Activated B cell treated with CpG ODN at 0.5 μM for 24 hours (primary cell): ENCODE measurements at regions not wholly inside any gene's neighbourhood (a gene's known extent, or its start where the extent isn't known, plus 50 kb on each side); places are given as distances from the start of the nearest gene placed in this dataset.

Experiments
- ATAC-seq: fragments of 200-7000 bp; cut with Tn5 transposase; one replicate; pipeline ENCODE4 v1.10.0; 2021; ENCODE audit warnings: low read depth, mild to moderate bottlenecking, moderate library complexity
- CTCF ChIA-PET: fragments of 350-600 bp; sonication (Branson Sonifier 250); formaldehyde crosslinking; loops from one replicate; lab custom pipeline; 2021; ENCODE audit warnings: antibody characterized with exemption; lab: Charles Lee
- POLR2A ChIA-PET: fragments of 350-600 bp; sonication (Branson Sonifier 250); formaldehyde crosslinking; loops from one replicate; lab custom pipeline; 2021; ENCODE audit warnings: antibody characterized with exemption; lab: Charles Lee
- DNase-seq: peaks from one replicate; pipeline ENCODE4 v3.0.0; 2022
- H3K27ac Mint-ChIP-seq: one replicate; pipeline ENCODE4 v1.8.0; 2020; ENCODE audit warnings: mixed read lengths
- H3K27me3 Mint-ChIP-seq: one replicate; pipeline ENCODE4 v1.8.0; 2021; ENCODE audit warnings: mixed read lengths
- H3K36me3 Mint-ChIP-seq: one replicate; pipeline ENCODE4 v1.8.0; 2021; ENCODE audit warnings: low read depth, mixed read lengths
- H3K4me1 Mint-ChIP-seq: one replicate; pipeline ENCODE4 v1.8.0; 2021; ENCODE audit warnings: mixed read lengths
- H3K4me3 Mint-ChIP-seq: one replicate; pipeline ENCODE4 v1.8.0; 2020; ENCODE audit warnings: mild to moderate bottlenecking, mixed read lengths
- H3K9me3 Mint-ChIP-seq: one replicate; pipeline ENCODE4 v1.8.0; 2020; ENCODE audit warnings: mixed read lengths
- intact Hi-C: fragments of 100-400 bp; cut with micrococcal nuclease; formaldehyde crosslinking; loops from one replicate; pipeline ENCODE4 v1.15.1; 2024
- TF ChIP-seq, protein P1 (sequence below): fragments of 200-600 bp; IDR thresholded peaks from one replicate; pipeline ENCODE4 v1.8.0; 2022; ENCODE audit warnings: antibody characterized with exemption, mild to moderate bottlenecking

DNA sequence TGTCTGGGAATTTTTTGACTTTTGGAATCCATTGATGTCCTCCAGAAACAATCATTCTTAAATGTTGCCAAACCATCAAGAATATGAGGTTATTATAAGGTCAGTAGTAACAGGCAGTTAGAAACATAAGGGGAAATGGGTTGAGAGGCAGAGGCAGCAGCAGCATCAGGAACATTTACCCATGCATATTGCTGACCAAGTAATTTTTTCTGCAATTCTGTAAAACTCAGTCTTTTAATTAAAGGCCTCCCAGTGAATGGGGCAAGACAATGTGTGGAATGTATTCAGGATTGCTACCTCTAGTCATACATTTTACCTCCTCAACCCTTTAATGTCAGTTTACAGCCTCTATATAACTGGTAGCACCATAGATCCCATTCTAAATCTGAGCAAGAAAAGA lies 66.5 kb upstream of the SKAP2 start:
- ATAC-seq (no peak), DNase-seq (no peak)
- TF ChIP-seq, protein P1, sequence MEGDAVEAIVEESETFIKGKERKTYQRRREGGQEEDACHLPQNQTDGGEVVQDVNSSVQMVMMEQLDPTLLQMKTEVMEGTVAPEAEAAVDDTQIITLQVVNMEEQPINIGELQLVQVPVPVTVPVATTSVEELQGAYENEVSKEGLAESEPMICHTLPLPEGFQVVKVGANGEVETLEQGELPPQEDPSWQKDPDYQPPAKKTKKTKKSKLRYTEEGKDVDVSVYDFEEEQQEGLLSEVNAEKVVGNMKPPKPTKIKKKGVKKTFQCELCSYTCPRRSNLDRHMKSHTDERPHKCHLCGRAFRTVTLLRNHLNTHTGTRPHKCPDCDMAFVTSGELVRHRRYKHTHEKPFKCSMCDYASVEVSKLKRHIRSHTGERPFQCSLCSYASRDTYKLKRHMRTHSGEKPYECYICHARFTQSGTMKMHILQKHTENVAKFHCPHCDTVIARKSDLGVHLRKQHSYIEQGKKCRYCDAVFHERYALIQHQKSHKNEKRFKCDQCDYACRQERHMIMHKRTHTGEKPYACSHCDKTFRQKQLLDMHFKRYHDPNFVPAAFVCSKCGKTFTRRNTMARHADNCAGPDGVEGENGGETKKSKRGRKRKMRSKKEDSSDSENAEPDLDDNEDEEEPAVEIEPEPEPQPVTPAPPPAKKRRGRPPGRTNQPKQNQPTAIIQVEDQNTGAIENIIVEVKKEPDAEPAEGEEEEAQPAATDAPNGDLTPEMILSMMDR, result no peak
- no peaks in the 10 kb centered on the region for H3K36me3 Mint-ChIP-seq
- CTCF ChIA-PET, result no interaction called here
- POLR2A ChIA-PET, result no interaction called here
- H3K4me3 Mint-ChIP-seq, result no peak overlapping the region
- intact Hi-C loops, result no loop called here
- no peaks in the 10 kb centered on the region for H3K4me1 Mint-ChIP-seq
- H3K27me3 Mint-ChIP-seq, result peaks cover 9% of the 10 kb centered on the region
- H3K27ac Mint-ChIP-seq, result no peak overlapping the region
- H3K9me3 Mint-ChIP-seq, result no peaks in the 10 kb centered on the region

DNA sequence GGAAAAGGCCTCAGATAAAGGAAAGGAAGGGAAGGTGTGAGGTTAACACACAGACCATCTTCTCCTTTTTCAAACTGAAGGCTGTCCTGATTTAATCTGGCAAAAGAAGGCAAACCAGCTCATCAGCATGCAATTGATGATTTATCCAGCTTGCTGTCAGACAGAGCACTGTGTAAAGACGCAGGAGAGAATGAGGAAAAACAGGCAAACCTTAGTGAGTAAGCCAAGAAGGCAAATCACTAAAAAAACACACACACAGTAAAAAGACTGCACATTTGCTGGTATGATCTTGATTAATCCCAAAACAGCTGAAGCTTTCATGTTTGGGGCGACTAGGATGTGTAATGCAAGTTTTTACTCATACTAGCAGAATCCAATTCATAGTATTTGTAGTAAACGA lies 65.8 kb upstream of the SKAP2 start:
- TF ChIP-seq, protein P1, result no peak
- Mint-ChIP-seq H3K9me3 (no peaks in the 10 kb centered on the region), H3K4me1 (no peaks in the 10 kb centered on the region), H3K36me3 (no peaks in the 10 kb centered on the region), H3K4me3 (no peak overlapping the region), H3K27me3 (peaks cover 9% of the 10 kb centered on the region), H3K27ac (no peak overlapping the region)
- intact Hi-C loops, result no loop called here
- ATAC-seq (no peak), DNase-seq (no peak)
- CTCF ChIA-PET, result no interaction called here
- POLR2A ChIA-PET, result no interaction called here

DNA sequence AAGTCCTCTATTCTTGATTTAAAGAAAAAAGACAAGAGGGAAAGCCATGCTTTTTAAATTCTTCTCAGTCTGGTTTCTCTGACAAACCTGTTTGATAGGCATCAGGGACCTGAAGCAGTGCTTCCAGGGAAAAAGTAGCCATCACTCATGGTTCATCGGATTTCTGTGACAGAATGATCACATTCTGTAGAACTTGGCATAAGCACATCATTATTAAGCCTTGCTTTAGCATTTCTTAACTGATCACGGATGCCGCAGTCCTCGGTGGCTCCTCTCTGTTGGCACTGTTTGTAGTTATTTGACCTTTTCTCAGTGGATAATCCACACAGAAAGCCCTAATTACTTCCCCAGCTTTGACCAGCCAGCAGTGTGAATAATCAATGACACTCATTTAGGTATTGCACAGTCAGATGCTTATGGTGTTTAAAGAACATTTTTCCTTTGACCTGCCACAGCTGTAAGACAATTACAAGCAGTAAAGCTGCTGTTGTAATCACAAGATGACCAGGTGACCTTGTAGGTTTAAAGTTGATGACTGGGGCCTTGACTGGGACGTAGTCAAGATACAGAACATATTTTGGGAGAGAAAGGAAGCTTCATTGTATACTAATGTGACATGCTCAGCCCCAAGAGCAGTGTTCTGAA lies 64.4 kb upstream of the SKAP2 start:
- POLR2A ChIA-PET, result no interaction called here
- TF ChIP-seq, protein P1, result no peak

DNA sequence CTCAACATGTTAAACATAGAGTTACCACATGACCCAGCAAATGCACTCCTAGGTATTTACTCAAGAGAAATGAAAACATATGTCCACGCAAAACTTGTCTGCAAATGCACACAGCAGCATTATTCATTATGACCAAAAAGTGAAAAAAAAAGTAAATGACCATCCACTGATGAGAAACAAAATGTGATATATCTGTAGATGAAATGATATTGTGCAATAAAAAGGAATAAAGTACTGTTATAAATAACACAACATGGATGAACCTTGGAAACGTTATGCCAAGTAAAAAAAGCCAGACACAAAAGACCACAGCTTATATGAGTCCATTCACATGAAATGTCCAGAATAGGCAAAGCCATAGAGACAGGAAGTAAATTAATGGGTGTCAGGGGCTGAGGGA lies 61.4 kb upstream of the SKAP2 start:
- H3K9me3 Mint-ChIP-seq, result no peaks in the 10 kb centered on the region
- no peak overlapping the region for H3K27ac Mint-ChIP-seq
- no peak overlapping the region for H3K4me3 Mint-ChIP-seq
- CTCF ChIA-PET, result interaction anchor here (0.7 kb wide), 1 partner anchor 105 kb away, joined by 3 read pairs; no protein-coding TSS in a partner anchor
- H3K27me3 Mint-ChIP-seq, result peaks cover 6% of the 10 kb centered on the region
- TF ChIP-seq, protein P1, result no peak
- no peak for DNase-seq
- intact Hi-C loops, result no loop called here
- H3K36me3 Mint-ChIP-seq, result no peaks in the 10 kb centered on the region
- no peak for ATAC-seq
- POLR2A ChIA-PET, result no interaction called here
- H3K4me1 Mint-ChIP-seq, result no peaks in the 10 kb centered on the region

More for the DNA sequence above, 64.4 kb upstream of the SKAP2 start:
- CTCF ChIA-PET, result no interaction called here
- H3K36me3 Mint-ChIP-seq, result no peaks in the 10 kb centered on the region
- H3K4me1 Mint-ChIP-seq, result no peaks in the 10 kb centered on the region
- H3K27me3 Mint-ChIP-seq, result peaks cover 9% of the 10 kb centered on the region
- ATAC-seq (no peak), DNase-seq (no peak)
- intact Hi-C loops, result no loop called here
- H3K9me3 Mint-ChIP-seq, result no peaks in the 10 kb centered on the region
- H3K4me3 Mint-ChIP-seq, result no peak overlapping the region
- H3K27ac Mint-ChIP-seq, result no peak overlapping the region

DNA sequence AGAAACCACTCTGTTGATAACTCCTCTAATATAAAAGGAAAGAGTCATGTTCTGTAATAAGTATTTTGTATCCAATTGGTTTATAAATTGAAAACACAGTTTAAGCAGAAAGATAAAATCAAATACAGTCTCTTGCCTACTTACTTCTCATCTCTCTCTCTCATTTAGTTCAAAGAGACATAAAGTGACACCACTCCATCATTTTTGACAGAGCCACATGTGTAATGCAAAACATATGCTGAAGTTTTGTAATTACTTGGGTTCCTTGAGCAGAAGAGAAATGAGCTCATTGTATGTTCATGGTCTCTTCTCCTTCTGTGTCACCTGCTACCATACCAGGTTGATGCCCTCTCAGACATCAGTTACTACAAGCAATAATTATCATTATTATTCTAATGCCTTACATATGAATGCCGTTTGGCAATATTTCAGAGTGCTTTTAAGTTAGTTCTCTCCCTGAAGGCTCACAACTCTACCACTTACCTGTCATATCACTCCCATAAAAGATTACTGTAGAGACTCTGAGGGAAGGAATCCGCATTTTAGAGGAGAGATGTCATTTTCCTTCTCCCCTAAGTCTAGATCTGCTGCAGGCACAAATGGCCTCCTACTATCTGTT lies 59.9 kb upstream of the SKAP2 start:
- TF ChIP-seq, protein P1, result no peak

More for the DNA sequence above, 59.9 kb upstream of the SKAP2 start:
- ATAC-seq (no peak), DNase-seq (no peak)
- ChIA-PET POLR2A (no interaction called here), CTCF (no interaction called here)
- intact Hi-C loops, result no loop called here
- H3K36me3 Mint-ChIP-seq, result no peaks in the 10 kb centered on the region
- no peaks in the 10 kb centered on the region for H3K9me3 Mint-ChIP-seq
- H3K4me1 Mint-ChIP-seq, result no peaks in the 10 kb centered on the region
- peaks cover 6% of the 10 kb centered on the region for H3K27me3 Mint-ChIP-seq
- no peak overlapping the region for H3K4me3 Mint-ChIP-seq
- no peak overlapping the region for H3K27ac Mint-ChIP-seq
